ENCODE measurements at regions not wholly inside any gene's neighbourhood (a gene's known extent, or its start where the extent isn't known, plus 50 kb on each side); places are given as distances from the start of the nearest gene placed in this dataset.

DNA sequence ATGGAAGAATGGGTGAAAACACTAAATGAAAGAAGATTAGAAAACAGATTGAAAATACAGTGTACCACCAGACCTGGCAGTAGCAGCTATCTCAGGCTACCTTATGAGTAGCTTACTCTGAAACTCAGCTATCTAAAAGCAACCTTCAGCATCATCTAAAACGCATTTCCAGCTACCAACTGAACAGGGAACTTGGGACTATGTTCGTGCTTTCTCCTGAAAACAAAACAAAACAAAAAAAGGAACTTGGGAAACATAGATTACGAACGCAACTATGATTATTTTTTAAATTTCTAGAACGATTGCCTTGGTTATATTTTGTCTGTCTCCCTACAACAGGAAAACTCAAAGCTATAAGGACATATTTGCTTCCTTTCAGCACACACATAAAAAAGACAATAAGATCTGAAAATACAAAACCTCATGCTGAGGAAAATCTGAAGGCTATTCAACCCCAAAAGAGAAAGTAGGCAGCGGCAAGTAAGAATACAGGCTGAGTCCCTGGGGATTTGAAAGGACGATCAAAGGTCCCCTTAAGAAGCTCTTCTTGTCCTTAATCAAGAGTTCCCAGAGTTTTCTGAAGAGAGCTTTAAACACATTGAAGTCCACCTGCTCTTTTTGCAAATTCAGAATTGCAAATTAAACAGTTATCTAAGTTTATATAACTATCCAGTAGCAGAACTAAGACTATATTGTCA lies 53.4 kb downstream of the OR2K2 start:
- Histone ChIP-seq H3K27ac (ENCODE audit: low read depth, low read length) (no peak overlapping the region), H3K4me3 (ENCODE audit: insufficient read depth, low read depth, low read length) (no peak overlapping the region), H2AFZ (ENCODE audit: low read depth, low read length) (no peak overlapping the region), H3K4me1 (ENCODE audit: insufficient read depth, low read length) (no peaks in the 10 kb centered on the region), H3K9ac (ENCODE audit: low read length) (no peak overlapping the region), H3K36me3 (ENCODE audit: insufficient read depth, low read length) (no peaks in the 10 kb centered on the region), H3K79me2 (ENCODE audit: insufficient read depth, low read length) (no peaks in the 10 kb centered on the region), H3K4me2 (ENCODE audit: low read length) (no peak overlapping the region), H3K27me3 (ENCODE audit: insufficient read depth, low read length) (no peaks in the 10 kb centered on the region), H3K9me3 (ENCODE audit: insufficient read depth, low read depth, low read length) (no peaks in the 10 kb centered on the region), H4K20me1 (ENCODE audit: insufficient read depth, low read length) (no peaks in the 10 kb centered on the region)
- FAIRE-seq (no peak), DNase-seq (ENCODE audit: low read depth) (no peak)
- Mint-ChIP-seq H3K27ac (ENCODE audit: unreplicated experiment) (no peak overlapping the region), H3K4me3 (ENCODE audit: unreplicated experiment) (no peak overlapping the region), H3K27me3 (ENCODE audit: low read depth, unreplicated experiment) (no peaks in the 10 kb centered on the region), H3K4me1 (ENCODE audit: low read depth, unreplicated experiment) (no peaks in the 10 kb centered on the region), H3K36me3 (ENCODE audit: low read depth, unreplicated experiment) (no peaks in the 10 kb centered on the region), H3K9me3 (ENCODE audit: unreplicated experiment) (peaks cover 4% of the 10 kb centered on the region)
- TF ChIP-seq, protein P1, sequence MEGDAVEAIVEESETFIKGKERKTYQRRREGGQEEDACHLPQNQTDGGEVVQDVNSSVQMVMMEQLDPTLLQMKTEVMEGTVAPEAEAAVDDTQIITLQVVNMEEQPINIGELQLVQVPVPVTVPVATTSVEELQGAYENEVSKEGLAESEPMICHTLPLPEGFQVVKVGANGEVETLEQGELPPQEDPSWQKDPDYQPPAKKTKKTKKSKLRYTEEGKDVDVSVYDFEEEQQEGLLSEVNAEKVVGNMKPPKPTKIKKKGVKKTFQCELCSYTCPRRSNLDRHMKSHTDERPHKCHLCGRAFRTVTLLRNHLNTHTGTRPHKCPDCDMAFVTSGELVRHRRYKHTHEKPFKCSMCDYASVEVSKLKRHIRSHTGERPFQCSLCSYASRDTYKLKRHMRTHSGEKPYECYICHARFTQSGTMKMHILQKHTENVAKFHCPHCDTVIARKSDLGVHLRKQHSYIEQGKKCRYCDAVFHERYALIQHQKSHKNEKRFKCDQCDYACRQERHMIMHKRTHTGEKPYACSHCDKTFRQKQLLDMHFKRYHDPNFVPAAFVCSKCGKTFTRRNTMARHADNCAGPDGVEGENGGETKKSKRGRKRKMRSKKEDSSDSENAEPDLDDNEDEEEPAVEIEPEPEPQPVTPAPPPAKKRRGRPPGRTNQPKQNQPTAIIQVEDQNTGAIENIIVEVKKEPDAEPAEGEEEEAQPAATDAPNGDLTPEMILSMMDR (IDR thresholded peaks at IDR 0.05; ENCODE audit: insufficient read depth, low read depth, low read length) = no peak
- TF ChIP-seq EZH2 (IDR thresholded peaks at IDR 0.05; ENCODE audit: insufficient read depth, low read length) = no peak

DNA sequence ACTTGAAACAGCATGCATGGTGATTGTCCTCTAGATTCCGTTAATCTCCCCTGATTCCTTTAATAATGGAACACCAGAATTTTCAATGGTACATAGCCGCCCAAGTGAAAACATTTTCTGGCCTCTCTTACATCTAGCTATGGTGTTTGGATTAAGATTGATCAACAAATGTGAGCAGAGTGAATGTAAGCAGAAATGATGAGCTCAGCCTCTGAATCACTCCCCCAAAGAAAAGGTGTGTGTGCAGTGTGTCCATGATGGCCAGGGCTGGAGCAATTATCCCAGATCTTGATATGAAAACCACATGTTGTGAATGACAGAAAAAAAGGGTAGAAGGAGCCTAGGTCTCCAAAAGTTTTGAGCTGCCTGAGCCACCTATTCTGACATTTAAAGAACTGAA lies 55.3 kb downstream of the OR2K2 start:
- no peak overlapping the region for H3K4me3 ChIP-seq (ENCODE audit: insufficient read depth, low read depth, low read length)
- H3K79me2 ChIP-seq (ENCODE audit: insufficient read depth, low read length) = no peaks in the 10 kb centered on the region
- no peaks in the 10 kb centered on the region for H3K27me3 Mint-ChIP-seq (ENCODE audit: low read depth, unreplicated experiment)
- no peak overlapping the region for H2AFZ ChIP-seq (ENCODE audit: low read depth, low read length)
- no peaks in the 10 kb centered on the region for H4K20me1 ChIP-seq (ENCODE audit: insufficient read depth, low read length)
- H3K4me3 Mint-ChIP-seq (ENCODE audit: unreplicated experiment) = no peak overlapping the region
- H3K27ac ChIP-seq (ENCODE audit: low read depth, low read length) = no peak overlapping the region
- no peak overlapping the region for H3K27ac Mint-ChIP-seq (ENCODE audit: unreplicated experiment)
- TF ChIP-seq, protein P1 (IDR thresholded peaks at IDR 0.05; ENCODE audit: insufficient read depth, low read depth, low read length) = no peak
- no peaks in the 10 kb centered on the region for H3K4me1 ChIP-seq (ENCODE audit: insufficient read depth, low read length)
- FAIRE-seq (no peak), DNase-seq (ENCODE audit: low read depth) (no peak)
- peaks cover 4% of the 10 kb centered on the region for H3K9me3 Mint-ChIP-seq (ENCODE audit: unreplicated experiment)
- no peaks in the 10 kb centered on the region for H3K36me3 ChIP-seq (ENCODE audit: insufficient read depth, low read length)
- H3K4me1 Mint-ChIP-seq (ENCODE audit: low read depth, unreplicated experiment) = no peaks in the 10 kb centered on the region
- no peaks in the 10 kb centered on the region for H3K9me3 ChIP-seq (ENCODE audit: insufficient read depth, low read depth, low read length)
- H3K9ac ChIP-seq (ENCODE audit: low read length) = no peak overlapping the region
- no peaks in the 10 kb centered on the region for H3K27me3 ChIP-seq (ENCODE audit: insufficient read depth, low read length)
- no peak overlapping the region for H3K4me2 ChIP-seq (ENCODE audit: low read length)
- H3K36me3 Mint-ChIP-seq (ENCODE audit: low read depth, unreplicated experiment) = no peaks in the 10 kb centered on the region

DNA sequence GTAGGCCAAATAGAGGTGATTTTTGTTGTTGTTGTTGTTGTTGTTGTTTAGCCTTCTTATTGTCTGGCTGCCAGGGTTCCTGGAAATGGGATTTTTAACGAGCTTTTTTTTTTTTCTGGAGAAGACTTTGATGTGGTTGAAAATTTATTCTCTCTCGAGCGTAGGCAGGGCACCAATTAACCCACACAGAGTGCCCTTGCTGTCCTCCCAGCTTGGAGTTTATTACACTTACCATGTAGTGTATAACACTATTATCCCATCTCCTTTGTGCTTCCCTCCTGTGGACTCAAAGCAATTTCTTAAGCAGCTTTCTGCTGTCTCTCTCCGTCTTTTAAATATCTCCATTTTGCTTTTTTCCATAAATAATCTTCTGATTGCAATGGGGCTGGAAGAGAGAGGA lies 57.4 kb downstream of the OR2K2 start:
- H3K27ac ChIP-seq (ENCODE audit: low read depth, low read length) = no peak overlapping the region
- H3K4me1 ChIP-seq (ENCODE audit: insufficient read depth, low read length) = no peaks in the 10 kb centered on the region
- H3K27me3 ChIP-seq (ENCODE audit: insufficient read depth, low read length) = no peaks in the 10 kb centered on the region
- no peaks in the 10 kb centered on the region for H3K9me3 ChIP-seq (ENCODE audit: insufficient read depth, low read depth, low read length)
- TF ChIP-seq, protein P1 (IDR thresholded peaks at IDR 0.05; ENCODE audit: insufficient read depth, low read depth, low read length) = no peak
- no peak for TF ChIP-seq EZH2 (IDR thresholded peaks at IDR 0.05; ENCODE audit: insufficient read depth, low read length)
- H3K9ac ChIP-seq (ENCODE audit: low read length) = no peak overlapping the region
- DNase-seq (ENCODE audit: low read depth) = no peak
- no peaks in the 10 kb centered on the region for H3K36me3 Mint-ChIP-seq (ENCODE audit: low read depth, unreplicated experiment)
- no peaks in the 10 kb centered on the region for H4K20me1 ChIP-seq (ENCODE audit: insufficient read depth, low read length)
- H3K79me2 ChIP-seq (ENCODE audit: insufficient read depth, low read length) = no peaks in the 10 kb centered on the region
- no peak overlapping the region for H3K4me3 ChIP-seq (ENCODE audit: insufficient read depth, low read depth, low read length)
- no peak overlapping the region for H3K4me2 ChIP-seq (ENCODE audit: low read length)
- no peak overlapping the region for H3K27ac Mint-ChIP-seq (ENCODE audit: unreplicated experiment)
- H3K4me1 Mint-ChIP-seq (ENCODE audit: low read depth, unreplicated experiment) = no peaks in the 10 kb centered on the region
- no peaks in the 10 kb centered on the region for H3K36me3 ChIP-seq (ENCODE audit: insufficient read depth, low read length)
- no peak overlapping the region for H2AFZ ChIP-seq (ENCODE audit: low read depth, low read length)
- no peak for FAIRE-seq
- H3K9me3 Mint-ChIP-seq (ENCODE audit: unreplicated experiment) = peaks cover 4% of the 10 kb centered on the region
- no peak overlapping the region for H3K4me3 Mint-ChIP-seq (ENCODE audit: unreplicated experiment)
- no peaks in the 10 kb centered on the region for H3K27me3 Mint-ChIP-seq (ENCODE audit: low read depth, unreplicated experiment)
